ENCODE measurements at regions not wholly inside any gene's neighbourhood (a gene's known extent, or its start where the extent isn't known, plus 50 kb on each side); places are given as distances from the start of the nearest gene placed in this dataset.
A peak's percentile ranks its signal among the peaks of the same experiment; 100 is the strongest.

DNA sequence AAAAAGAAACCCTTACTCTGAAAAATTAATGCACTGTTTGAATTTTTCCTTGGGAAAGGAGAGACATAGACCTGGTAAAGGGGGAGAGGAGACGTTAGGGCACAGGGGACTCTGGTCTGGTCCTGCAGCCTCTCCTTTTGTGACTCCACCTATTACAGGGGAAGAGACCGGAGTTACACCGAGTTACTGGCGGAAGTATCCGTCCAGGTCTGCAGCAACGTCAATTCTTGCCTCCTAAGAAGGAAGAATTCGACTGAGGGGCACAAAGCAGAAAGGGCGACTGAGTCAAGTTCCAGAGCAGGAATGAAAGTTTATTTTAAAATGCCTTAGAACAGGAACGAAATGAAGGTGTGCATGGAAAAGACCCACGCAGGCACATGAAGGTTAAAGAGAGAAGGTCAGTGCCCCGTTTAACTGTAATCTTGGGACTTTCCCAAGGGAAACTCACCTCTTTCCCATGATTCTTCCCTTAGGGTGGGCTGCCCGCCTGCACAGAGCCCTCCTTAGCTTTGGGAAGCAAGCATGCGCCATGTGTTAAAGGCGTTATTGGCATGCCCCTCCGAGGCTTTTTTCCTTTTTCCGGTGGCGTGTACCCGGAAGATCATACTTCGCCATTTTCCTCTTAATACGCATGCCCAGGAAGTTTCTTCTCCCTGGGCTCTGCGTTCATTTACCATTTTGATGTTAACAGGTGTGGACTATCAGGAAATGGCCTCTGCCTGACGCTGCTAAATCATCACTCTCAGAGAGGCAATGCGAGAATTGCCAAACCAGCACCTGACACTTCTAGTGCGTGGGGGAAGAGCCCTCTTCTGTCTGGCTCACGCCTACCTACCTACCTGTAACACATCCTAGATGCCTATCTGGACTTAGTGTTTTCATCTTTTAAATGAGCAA lies 409.6 kb upstream of the PAPPA start:
- DNase-seq, result no peak

DNA sequence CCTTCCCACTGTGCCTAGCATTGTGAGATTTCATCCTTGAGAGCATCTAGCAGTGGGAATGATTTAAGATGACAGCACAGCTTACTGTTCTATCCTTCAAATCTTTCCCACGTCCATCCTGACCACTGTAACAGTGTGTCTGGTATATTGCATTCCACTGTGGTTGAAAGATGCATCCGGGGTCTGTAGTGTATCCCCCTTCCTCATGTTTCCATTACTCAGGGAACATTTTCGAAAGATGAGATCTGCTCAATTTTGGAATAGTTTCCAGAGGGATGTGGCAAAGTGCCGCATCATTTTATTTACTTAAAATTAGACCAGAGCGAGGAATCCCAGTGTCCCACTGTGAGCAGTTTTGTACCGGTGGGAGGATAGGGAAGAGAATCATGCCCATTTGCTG lies 407.1 kb upstream of the PAPPA start:
- peak; percentile 100 for DNase-seq

DNA sequence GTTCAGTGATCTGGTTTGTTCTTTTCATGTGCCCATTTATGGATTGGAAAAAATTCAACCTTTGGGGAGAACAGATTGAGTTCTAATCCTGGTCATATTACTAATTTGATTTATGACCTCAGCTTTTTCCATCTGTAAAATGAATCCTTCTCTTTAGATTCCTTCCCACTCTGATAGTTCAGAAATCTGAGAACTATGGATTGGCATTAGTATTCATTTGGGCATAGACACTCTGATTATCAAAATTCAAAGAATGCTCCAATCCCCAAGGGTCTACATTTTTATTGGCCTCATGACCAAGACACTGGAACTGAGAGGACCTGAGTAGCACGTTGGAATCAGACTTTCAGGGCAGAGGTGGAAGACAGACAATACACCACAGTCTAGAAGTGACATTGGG lies 405.9 kb upstream of the PAPPA start:
- peak; percentile 73 for DNase-seq

DNA sequence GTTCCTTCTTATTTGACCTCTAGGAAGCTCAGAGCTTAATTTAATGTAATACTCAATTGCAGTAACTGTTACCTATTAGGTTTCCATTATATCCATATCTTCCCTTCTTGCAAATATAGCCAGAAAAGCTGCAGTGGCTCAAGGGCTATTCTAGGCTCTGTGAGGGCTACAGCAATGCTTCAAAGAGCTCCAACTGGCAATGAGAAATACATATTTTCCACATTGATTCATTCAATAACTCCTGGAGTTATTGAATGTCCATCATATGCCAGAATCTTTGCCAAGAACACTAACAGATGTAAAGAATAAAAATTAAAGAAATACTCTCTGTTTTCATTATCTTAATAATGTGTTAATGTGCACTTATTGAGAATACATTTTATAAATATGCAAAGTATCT lies 396.9 kb upstream of the PAPPA start:
- peak; percentile 46 for DNase-seq

DNA sequence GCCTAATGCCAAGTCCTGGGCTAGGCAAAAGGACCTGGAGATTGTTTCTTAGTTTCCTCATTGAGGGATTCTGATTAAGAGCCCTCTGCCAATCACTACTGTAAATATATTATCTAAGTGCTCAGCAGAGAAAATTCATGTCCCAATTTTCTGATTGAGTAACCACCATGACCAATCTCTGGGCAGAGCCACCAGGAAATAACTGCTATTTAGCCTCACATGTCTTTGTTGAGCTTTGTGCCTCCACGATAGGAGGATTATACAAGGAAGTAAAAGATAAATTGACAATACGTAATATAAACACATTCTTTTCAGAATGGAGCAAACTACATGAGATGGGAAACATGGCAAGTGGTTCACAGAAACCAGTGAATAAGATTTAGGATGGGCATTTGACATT lies 396.1 kb upstream of the PAPPA start:
- DNase-seq, result no peak

DNA sequence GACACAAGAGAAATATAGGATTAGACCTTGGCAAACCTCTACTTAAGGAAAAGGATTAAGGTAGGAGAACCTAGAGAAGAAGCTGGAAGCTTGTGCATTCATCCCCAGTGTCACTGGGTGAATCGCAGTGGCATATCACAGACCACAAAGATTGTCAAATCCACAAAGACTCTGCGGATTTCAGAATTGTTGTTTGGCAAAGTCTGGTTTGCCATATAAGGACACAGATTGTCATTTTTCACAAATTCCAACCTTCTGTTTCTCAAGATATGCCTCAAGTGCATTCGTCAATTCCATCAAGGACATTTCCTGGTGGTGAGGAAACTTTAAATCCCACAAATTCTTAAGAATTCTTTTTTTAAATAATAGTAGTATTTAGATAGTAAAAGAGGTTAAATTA lies 395.1 kb upstream of the PAPPA start:
- peak; percentile 86 for DNase-seq

DNA sequence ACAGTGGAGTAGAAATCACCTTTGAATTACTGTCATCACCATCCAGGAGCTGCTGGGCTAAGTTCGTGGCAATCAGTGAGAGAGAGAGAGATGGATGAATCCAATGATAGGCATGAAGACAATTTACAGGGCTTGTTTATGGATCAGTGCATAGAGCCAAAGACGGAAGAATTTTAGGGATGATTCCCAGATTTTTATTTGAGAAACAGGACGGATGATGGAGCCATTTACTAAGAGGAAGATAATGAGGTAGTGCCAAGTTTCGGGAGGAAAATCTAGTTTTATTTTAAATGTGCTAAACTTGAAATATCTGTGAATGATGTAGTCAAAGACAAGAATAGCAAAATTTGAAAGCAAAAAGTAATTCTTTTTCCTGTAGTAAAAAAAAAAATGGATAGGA lies 394.2 kb upstream of the PAPPA start:
- DNase-seq, result peak; percentile 42

DNA sequence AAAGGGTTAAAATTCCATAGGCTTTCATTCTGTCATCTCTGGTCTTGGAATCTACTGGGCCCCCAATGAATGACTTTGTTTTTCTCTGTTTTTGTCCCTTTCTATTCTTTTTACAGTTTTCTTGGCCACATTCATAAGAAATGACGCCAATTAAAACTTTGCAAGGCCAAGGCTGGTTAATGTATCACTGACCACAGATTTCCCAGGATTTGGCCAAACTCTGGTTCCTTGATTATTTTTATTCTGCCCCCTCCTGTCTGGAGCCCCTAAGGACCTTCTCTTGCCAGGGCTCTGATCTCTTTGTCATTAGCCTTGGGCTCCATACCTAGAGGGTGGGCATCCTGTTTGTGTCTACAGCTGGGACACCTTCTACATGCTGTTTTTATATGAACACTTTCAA lies 388.9 kb upstream of the PAPPA start:
- no peak for DNase-seq

DNA sequence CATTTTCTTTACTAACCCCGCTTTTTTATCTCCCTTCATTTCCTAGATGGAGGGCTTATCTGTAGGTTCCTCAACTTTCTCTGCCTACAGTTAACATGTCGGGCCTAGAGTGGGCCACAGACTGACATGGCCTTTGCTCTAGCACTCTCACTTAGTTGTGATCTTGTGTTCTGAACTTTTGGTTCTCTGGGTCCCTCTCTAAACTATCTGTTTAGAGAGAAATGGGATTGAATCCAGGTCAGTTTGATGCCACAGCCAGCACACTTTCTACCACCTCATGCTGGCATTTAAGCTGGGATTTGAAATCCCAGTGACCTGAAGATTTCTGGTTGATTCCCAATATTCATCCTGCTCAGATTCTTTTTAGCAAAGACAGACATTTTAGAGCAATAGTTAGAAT lies 388.5 kb upstream of the PAPPA start:
- DNase-seq, result no peak

DNA sequence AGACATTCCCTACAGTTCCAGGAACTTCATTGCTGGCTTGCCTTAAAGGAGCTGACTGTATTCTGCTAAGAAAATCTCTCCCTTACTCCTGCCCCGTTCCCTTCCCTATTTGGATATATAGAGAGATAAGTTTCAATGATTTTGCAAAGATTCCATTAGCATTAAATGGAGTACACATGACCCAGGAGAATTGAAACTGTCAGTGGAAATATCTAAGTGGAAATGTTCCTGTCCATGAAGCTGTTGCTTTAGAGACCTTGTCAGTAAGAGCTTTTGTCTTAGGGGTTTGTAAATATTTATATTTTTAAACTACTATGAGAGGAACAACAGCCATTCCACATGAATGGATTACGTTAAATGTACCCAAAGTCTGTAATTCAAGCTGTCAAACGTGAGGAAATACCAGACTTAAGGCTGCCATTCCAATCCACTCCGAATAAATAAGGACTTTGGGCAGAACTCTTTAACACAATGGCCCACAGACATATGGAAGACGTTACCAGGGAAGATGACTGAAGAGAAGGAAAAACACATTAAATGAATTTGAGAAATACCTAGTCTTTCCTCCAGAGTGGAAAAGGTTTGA lies 387.1 kb upstream of the PAPPA start:
- DNase-seq, result peak; percentile 46

DNA sequence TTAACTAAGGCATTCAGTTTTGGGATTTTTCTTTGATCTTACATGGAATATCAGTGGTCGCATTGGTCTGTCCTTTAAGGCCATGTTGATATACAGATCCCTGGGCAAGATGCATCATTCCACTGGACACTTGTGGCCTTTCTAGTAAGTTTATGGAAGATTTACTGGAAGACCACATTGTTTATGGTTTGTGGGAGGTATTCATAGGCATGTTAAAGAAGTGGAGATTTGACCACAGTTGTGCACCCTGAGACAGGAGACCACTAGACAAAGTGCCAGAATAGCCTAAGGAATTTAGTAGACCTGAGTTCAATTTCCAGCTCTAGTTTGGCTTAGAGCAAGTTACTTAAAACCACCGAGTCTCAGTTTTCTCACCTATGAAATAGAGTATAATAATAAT lies 383.1 kb upstream of the PAPPA start:
- no peak for DNase-seq

DNA sequence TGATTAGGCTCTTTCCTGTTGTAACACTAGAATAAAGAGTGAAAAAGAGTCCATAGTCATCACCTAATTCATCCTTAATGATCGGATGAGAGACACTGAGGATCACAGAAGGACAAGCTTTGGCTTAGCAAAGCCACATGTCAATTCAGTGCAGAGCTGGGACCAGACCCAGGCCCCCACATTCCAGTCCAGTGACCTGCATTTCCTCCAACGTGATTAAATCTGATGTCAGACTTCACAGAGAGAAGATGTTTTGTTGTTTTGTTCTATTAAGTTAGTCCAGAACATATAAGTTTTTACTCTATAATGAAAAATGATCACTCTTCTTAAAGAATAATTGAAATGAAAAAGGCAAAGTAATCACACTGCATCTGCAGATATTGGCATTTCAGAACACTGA lies 377.9 kb upstream of the PAPPA start:
- peak; percentile 44 for DNase-seq

DNA sequence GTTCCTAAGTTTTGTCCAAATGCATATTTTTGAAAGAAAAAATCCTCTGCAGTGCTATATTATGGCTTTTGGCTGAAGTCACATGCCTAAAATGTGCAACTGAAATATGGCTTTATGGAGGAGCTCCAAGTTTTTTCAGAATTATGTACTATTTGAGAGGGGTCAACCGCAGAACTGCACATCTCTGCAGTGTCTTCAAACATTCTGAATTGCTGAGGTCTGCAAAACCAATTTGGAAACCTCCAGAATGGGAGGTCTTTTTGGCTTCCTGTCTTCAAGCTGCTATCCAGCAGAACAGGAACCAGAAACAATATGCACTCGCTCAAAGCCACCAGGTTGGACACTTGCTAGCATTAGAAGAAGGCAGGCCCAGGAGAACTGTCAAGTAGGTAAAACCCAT lies 376.0 kb upstream of the PAPPA start:
- DNase-seq, result no peak

DNA sequence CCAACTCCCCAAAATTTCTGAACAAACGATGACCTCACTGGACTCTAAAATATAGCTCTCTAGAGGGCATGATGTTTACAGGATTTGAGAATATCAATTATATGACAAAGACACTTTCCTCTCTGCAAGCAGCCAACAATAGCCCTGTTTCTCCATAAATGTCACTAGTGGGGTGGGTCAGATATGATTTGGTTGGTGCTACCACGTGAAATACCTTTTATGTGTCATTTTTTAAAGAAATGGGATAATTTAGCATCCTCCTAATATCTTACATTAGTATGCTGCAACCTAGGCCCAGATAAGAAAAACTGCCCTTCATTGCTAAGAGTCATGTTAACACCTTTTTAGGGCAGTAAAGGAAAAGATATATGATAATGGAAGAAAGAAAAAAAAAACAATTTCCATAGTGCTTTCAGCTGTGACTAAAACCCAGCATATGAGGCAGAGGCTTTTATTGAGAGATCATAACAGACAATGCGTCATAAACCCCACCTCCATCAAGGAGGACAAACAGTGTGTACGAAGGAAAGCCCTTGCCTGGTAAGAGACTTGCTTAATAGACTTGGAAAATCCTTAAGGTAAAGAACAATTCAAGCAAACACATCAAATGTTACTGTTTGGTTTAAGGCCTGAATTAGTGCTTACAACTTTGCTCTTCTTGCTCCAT lies 372.4 kb upstream of the PAPPA start:
- DNase-seq, result no peak

DNA sequence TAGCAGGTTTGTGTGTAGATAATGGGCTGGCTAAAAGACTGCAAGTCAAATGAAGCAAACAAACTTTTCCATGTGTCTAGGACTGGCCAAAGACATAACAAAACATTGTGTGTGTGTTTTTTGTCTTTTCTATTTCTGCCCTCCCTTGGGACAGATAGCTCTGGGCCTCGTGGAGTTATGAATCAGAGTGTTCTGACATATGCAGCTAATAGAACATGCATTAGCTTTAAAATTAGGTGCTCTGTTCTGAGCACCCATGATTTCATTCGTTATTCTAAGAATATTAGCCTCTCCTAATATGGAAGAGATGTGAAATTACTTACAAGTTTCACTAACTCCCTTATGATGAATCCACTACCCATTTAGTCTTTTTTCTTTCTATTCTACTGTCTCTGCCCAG lies 367.3 kb upstream of the PAPPA start:
- peak; percentile 90 for DNase-seq

DNA sequence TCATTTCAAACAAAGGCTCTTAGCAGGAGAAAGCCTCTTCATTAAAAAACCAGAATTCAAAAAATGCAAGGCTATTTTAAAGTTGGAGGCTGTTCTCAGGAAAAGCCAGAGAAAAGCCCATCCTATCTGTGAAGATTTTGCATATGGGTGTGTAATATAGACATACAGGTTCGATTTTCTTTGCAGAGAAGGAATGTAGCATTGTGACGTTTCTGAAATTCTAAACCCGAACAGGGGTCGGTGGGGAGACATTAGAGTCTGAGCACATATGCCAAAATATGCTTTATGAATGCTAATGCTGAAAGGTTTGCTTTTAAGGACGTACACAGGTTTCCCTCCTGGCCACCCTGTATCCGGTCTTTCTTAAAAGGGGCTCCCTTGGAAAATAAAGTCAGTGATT lies 363.1 kb upstream of the PAPPA start:
- DNase-seq, result no peak

DNA sequence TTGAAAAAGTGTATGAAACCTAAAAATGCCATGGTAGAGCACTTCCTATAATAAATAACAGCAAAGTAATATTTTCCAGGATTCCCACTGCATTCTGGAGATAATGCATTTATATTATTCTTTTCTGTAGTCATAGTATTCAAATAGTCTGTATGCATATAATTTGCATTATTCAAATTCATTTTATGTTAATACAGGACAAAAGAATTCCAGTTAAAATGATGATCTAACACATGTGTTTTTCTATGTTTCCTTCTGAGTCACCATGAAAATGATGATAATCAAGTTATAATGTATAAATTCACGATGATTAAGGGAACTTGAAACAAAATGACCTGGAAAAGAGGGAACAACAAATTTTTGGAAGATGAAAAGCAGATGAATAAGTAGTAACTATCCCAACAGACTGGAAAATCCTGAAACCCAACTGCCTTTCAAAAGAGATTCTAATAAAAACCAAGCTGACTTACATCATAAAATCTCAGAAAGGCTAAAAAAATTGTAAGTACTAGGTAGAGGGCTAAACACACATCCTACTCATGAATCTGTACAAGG lies 358.6 kb upstream of the PAPPA start:
- peak; percentile 33 for DNase-seq

DNA sequence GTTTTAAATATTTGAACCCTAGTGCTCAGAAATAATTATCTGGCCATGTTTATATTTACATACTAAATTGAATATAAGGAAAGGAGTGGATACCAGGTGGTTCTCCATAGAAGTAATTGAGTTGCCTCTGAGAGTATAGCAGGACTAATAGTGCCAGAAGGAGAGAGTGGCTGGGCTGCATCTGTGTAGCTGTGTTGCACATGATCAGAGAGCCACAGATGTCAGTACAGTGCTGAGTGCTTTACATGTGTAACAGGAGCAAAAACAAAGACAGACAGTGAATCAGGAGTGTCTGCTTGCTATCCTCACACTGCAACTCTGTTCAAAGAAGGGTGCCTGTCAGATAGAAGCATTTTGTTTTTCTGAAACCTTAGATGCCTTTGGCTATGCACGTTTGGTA lies 353.9 kb upstream of the PAPPA start:
- no peak for DNase-seq

DNA sequence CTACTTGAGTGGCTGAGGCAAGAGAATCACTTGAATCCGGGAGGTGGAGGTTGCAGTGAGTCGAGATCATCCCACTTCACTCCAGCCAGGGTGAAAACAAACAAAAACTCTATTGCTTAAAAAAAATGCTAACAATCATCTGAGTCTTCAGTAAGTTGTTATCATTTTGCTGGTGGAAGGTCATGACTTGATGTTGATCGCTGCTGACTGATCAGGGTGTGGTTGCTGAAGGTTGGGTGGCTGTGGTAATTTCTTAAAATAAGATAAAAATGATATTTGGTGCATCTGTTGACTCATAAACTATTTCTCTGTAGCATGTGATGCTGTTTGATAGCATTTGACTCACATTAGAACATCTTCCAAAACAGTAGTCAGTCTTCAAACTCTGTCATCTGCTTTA lies 349.4 kb upstream of the PAPPA start:
- DNase-seq, result no peak

DNA sequence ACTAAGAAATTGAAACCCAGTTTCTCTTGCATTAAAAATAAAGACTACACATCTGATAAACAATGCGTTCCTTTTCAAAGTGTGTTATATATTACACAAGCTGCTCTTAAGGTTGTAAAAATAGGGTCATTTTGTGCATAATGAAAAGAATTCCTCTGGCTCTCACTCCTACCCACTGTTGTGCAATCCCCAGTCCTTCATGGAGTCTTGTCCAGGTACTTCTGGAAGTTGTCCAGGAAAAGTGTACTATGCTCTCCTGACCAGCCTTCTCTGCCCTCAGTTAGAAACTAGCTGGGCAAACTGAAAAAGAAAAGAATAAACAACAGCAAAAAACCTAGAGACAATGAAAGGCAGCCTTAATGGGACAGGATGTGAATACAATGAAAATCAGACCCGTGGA lies 345.5 kb upstream of the PAPPA start:
- DNase-seq, result no peak

DNA sequence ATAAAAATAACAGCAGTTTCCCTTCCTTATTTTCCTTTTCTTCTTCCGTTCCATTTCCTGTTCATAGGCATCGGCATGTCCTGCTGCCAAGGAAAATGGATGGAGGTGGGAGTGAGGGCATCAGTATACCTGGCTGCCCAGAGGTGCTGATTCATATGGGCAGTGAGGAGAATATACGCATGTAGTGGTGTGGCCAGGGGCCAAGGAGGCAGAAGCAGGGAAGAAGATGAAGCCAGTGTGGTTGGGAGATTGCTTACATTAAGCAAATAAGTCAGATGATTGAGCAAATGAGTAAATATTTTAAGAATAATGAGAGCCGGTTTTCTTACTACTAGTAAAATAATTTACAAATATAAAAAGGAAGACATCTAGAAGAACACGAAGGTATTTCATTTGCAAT lies 344.9 kb upstream of the PAPPA start:
- DNase-seq, result no peak

DNA sequence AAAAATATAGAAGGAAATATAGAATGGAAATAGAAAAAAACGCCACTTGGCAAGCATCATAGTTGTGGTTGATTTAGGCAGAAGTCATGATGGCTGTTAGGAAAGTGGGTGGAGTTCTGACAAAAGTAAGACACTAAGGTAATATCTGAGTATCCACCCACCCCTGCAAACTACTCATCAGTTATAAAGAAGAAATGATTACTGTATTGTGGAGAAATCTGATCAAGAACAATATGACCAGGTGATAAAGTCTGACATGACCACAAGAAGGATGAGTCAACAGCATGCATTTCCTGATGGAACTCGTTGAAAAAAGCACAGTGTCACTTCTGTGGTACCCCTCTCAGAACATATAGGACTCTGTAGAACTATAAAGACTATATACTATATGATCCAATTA lies 343.4 kb upstream of the PAPPA start:
- no peak for DNase-seq

DNA sequence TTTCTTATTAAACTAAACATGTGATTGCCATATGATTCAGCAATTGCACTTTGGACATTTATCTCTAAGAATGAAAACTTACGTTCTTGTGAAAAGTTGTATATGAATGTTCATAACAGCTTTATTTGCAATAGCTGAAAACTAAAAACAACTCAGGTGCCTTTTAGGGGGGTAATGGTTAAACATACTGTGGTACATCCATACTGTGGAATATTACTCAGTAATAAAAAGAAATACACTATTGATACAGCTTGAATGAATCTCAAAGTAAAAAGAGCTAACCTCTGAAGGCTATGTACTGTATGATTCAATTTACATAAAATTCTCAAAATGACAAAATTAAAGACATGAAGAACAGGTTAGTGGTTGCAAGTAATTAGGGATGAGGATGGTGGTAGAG lies 339.5 kb upstream of the PAPPA start:
- no peak for DNase-seq

DNA sequence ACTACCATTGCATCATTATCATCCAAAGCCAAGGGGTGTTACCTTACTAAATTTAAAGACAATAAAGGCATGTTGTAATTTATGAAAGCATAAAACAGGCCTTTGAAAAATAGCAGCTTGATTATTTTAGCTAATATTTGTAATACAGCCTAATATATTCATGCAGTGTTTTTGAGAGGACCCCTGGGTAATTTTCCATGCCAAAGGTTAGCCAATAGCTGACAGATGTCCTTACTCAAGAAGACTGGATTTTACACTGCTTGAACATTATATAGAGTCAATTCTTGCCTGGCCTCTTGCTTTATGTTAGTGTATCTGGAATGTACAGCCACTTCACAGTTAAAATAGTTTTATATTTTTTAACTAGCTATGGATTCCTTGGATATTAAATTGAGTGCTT lies 337.8 kb upstream of the PAPPA start:
- no peak for DNase-seq
